ENCODE measurements at regions not wholly inside any gene's neighbourhood (a gene's known extent, or its start where the extent isn't known, plus 50 kb on each side); places are given as distances from the start of the nearest gene placed in this dataset.

DNA sequence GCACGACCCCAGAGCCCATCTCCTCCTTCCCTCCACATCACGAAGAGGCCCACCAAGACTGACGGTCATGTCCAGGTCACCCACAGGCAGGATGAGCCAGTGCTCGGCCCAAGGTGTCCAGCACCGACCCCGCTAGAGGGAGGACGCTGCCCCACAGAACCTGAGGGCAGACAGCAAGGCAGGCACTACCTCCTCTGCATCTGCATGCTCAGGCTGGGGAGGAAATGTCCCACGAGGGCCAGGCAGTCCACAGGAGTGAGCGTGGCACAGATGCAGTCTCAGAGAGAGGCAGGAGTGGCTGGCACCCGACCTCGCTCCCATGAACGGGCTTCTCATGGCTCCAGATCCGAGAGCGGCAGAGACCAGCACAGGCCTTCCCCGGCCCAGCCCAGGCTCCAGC lies 133.2 kb downstream of the TUBA3C start:
- no peak for ATAC-seq
- Histone ChIP-seq H3K27me3 (peaks cover 0 to 4% (median 0%) of the 10 kb centered on the region in 7 donors), H3K27ac (no peak overlapping the region), H3K4me1 (no peaks in the 10 kb centered on the region), H3K36me3 (no peaks in the 10 kb centered on the region), H3K9me3 (no peaks in the 10 kb centered on the region), H3K4me3 (no peak overlapping the region)
- TF ChIP-seq, protein P1, sequence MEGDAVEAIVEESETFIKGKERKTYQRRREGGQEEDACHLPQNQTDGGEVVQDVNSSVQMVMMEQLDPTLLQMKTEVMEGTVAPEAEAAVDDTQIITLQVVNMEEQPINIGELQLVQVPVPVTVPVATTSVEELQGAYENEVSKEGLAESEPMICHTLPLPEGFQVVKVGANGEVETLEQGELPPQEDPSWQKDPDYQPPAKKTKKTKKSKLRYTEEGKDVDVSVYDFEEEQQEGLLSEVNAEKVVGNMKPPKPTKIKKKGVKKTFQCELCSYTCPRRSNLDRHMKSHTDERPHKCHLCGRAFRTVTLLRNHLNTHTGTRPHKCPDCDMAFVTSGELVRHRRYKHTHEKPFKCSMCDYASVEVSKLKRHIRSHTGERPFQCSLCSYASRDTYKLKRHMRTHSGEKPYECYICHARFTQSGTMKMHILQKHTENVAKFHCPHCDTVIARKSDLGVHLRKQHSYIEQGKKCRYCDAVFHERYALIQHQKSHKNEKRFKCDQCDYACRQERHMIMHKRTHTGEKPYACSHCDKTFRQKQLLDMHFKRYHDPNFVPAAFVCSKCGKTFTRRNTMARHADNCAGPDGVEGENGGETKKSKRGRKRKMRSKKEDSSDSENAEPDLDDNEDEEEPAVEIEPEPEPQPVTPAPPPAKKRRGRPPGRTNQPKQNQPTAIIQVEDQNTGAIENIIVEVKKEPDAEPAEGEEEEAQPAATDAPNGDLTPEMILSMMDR (IDR thresholded peaks at IDR 0.05): no peak
- DNase-seq: no peak
- 70 to 73% methylated on average over 15 of the region's 15 CpGs for WGBS, 2 donors
- intact Hi-C loops (cut with DNase I): no loop called here

DNA sequence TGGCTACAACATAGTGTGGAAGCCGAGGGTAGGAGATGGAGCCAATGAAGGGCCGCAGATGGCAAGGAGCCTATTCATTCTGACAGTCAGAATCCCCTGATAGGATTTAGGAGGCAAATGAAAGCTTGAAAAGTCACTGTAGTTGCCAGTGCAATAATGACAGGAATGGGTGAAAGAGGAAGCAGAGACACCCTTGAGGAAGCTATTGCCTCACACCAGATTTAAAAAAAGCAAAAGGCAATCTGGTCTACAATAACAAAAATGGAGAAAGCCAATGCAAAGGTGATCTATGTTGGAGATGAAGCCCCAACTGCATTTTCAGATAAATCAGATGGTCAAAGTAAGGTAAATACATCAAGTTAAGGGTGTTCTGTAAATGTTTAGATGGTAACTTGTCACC lies 158.5 kb downstream of the TUBA3C start:
- DNase-seq (no peak), ATAC-seq (no peak)
- intact Hi-C loops (cut with DNase I): no loop called here
- Histone ChIP-seq H3K27ac (no peak overlapping the region), H3K9me3 (peaks cover 0 to 6% (median 0%) of the 10 kb centered on the region in 11 donors), H3K4me1 (no peaks in the 10 kb centered on the region), H3K36me3 (no peaks in the 10 kb centered on the region), H3K4me3 (no peak overlapping the region), H3K27me3 (peaks cover 0 to 35% (median 5%) of the 10 kb centered on the region in 7 donors)
- TF ChIP-seq, protein P1 (IDR thresholded peaks at IDR 0.05): no peak
- WGBS, 2 donors: 44 to 57% methylated on average over 2 of the region's 2 CpGs

DNA sequence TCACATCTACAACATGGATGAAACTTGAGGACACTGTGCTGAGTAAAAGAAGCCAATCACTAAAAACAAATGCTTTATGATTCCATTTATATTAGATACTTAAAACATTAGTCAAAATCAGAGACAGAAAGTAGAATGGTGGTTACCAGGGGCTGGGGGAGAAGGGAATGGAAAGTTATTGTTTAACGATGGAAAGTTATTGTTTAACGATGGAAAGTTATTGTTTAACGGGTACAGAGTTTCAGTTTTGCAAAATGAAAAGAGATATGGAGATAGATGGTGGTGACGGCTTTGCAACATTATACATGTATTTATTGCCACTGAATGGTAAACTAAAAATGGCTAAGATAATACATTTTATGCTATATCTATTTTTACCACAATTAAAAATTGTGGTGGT lies 160.6 kb downstream of the TUBA3C start:
- Histone ChIP-seq H3K27me3 (peaks cover 0 to 43% (median 5%) of the 10 kb centered on the region in 7 donors), H3K4me3 (no peak overlapping the region), H3K27ac (no peak overlapping the region), H3K9me3 (peaks cover 0 to 6% (median 0%) of the 10 kb centered on the region in 11 donors), H3K36me3 (no peaks in the 10 kb centered on the region), H3K4me1 (no peaks in the 10 kb centered on the region)
- intact Hi-C loops (cut with DNase I): no loop called here
- no peak for DNase-seq
- TF ChIP-seq, protein P1 (IDR thresholded peaks at IDR 0.05): no peak
- no peak for ATAC-seq
- 63 to 70% methylated on average over 4 of the region's 4 CpGs for WGBS, 2 donors

DNA sequence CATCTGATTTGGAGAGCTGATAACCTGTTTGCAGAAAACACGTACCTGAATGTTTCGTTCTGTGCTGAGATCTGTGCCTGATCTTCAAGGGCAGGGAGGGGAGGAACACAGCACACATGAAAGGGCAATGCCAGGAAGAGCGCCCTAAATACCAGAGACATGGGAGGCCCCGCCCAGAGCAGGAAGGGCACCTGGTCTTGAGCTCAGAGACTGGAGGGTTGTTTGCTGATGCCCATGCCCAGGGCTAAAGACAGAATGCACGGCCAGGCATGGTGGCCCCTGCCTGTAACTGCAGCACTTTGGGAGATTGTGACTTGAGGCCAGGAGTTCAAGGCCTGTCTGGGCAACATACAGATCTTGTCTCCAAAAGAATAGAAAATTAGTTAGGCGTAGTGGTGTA lies 183.2 kb downstream of the TUBA3C start:
- intact Hi-C loops (cut with DNase I): no loop called here
- DNase-seq (no peak), ATAC-seq (no peak)
- H3K27me3 ChIP-seq: no peaks in the 10 kb centered on the region
- H3K4me1 ChIP-seq: peaks cover 0 to 29% (median 11%) of the 10 kb centered on the region in 9 donors
- H3K4me3 ChIP-seq: no peak overlapping the region
- peaks cover 0 to 56% (median 4%) of the 10 kb centered on the region in 11 donors for H3K9me3 ChIP-seq
- no peak overlapping the region for H3K27ac ChIP-seq
- 66 to 69% methylated on average over 6 of the region's 6 CpGs for WGBS, 2 donors
- TF ChIP-seq, protein P1 (IDR thresholded peaks at IDR 0.05): no peak
- H3K36me3 ChIP-seq: no peaks in the 10 kb centered on the region
